Sigmoid colon (tissue), 4 donors: ENCODE measurements at regions not wholly inside any gene's neighbourhood (a gene's known extent, or its start where the extent isn't known, plus 50 kb on each side); places are given as distances from the start of the nearest gene placed in this dataset.

Experiments
- CTCF ChIP-seq, 4 experiments: fragments of 450-650 bp in 3 of 4; fragments of 200-600 bp in 1 of 4; IDR thresholded peaks; one replicate each; pipeline ENCODE4 v1.5.1; 2016 to 2019; ENCODE audit warnings: antibody characterized with exemption in 4 of 4, mild to moderate bottlenecking in 3 of 4, moderate library complexity in 2 of 4
- EP300 ChIP-seq, 4 donors: sonication (generic); formaldehyde crosslinking; IDR thresholded peaks; one replicate each; pipeline ENCODE4 v1.6.1; 2017; ENCODE audit warnings: antibody characterized with exemption in 4 of 4
- POLR2A ChIP-seq, 2 donors: fragments of 450-650 bp; IDR thresholded peaks; one replicate each; pipeline ENCODE4 v1.6.1; 2016; ENCODE audit warnings: antibody characterized with exemption in 2 of 2, mild to moderate bottlenecking in 2 of 2, moderate library complexity in 2 of 2
- POLR2AphosphoS5 ChIP-seq, 4 donors: sonication (generic); formaldehyde crosslinking; IDR thresholded peaks; one replicate each; pipeline ENCODE4 v1.6.1; 2017; ENCODE audit warnings: antibody characterized with exemption in 4 of 4

DNA sequence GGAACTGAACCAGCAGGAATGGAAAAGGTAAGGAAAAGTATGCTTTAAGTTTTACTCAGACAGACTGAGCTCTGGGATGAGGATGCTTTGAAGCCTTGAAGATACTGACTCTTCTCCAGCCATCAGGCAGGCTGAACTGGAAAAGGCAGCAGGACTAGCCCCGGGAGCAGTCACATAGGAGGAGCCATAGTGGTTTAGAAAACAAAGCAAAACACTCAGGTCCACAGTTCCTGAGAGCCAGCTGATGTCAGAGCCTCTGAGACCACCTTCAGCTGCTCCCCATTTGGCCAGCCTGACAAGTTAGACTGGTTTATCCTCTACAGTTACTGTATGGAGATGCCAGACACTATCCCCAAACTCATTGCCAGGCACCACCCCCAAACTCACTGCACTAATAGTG, 167.9 kb upstream of the CPEB2 start:
- TF ChIP-seq POLR2A (IDR thresholded peaks at IDR 0.05) (no peak), CTCF (IDR thresholded peaks at IDR 0.05) (no peak), POLR2AphosphoS5 (IDR thresholded peaks at IDR 0.05) (no peak), EP300 (IDR thresholded peaks at IDR 0.05) (no peak)
